ENCODE measurements at regions not wholly inside any gene's neighbourhood (a gene's known extent, or its start where the extent isn't known, plus 50 kb on each side); places are given as distances from the start of the nearest gene placed in this dataset.
"Not testable (repeated sequence)": the region's sequence is repeated elsewhere in the genome, so short reads cannot be mapped to it uniquely, and the experiment has no call there.

DNA sequence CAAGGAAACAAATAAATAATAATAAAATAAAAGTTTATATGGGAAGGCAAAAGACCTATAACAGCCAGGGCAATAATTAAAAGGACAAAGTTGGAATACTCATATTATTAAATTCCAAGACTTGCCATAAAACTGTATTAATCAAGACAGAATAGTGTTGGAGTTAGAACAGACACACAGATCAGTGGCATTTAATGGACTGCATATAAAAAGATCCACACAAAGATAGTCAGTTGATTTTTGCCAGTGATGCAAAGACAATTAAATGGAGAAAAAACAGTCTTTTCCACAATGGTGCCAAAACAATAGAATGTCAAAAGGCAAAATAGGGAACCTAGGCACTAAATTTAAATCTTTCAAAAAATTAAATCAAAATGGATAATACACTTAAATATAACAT lies 587.1 kb upstream of the GRIA3 start:
- H3K27me3 ChIP-seq (replicated peaks): no peaks in the 10 kb centered on the region
- no peaks in the 10 kb centered on the region for H3K4me1 ChIP-seq (replicated peaks)
- no peak overlapping the region for H3K4me3 ChIP-seq
- H3K36me3 ChIP-seq: no peaks in the 10 kb centered on the region
- DNase-seq (ENCODE audit: low read depth in 1 of 2, low spot score in 2 of 2): no peak
- H3K27ac ChIP-seq: no peak overlapping the region
- H3K9me3 ChIP-seq (replicated peaks): no peaks in the 10 kb centered on the region

DNA sequence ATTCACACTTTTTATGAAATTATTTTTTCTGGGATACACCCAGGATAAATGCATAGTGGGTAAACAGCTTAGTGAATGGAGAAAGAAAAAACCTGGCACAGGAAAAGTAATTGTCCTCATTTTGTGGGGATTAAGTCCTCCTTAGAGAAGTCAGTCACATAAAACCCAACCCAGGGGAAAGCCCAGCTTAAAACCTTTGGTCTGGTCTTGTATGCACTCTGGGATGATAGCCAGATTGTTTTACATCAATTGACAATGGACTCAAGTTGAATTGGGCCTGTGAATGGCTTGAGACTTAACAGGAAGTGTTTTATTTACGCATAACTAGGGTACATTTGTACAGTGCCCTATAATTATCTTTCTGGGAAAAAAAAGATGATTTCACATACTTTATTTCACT lies 561.3 kb upstream of the GRIA3 start:
- Histone ChIP-seq H3K27ac (no peak overlapping the region), H3K36me3 (no peaks in the 10 kb centered on the region), H3K9me3 (replicated peaks) (no peaks in the 10 kb centered on the region), H3K27me3 (replicated peaks) (no peaks in the 10 kb centered on the region), H3K4me1 (replicated peaks) (no peaks in the 10 kb centered on the region), H3K4me3 (no peak overlapping the region)
- DNase-seq (ENCODE audit: low read depth in 1 of 2, low spot score in 2 of 2): no peak

DNA sequence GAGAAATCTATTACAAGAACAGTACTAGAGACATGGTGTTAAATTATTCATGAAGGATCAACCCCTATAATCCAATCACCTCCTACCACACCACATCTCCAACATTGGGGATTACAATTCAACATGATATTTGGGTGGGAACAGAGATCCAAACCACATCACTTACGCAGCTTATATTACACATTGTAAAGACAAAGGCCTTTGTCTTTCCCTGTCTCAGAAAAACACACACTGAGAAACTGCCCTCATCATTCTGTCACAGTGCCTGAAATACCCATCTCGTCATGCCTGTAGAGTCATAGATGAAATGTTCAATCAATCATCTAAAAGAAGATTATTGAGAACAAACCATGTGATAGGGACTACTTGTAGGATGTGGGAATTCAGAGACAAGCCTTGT lies 558.8 kb upstream of the GRIA3 start:
- H3K4me3 ChIP-seq: no peak overlapping the region
- H3K9me3 ChIP-seq (replicated peaks): no peaks in the 10 kb centered on the region
- no peaks in the 10 kb centered on the region for H3K4me1 ChIP-seq (replicated peaks)
- no peaks in the 10 kb centered on the region for H3K27me3 ChIP-seq (replicated peaks)
- H3K36me3 ChIP-seq: no peaks in the 10 kb centered on the region
- no peak for DNase-seq (ENCODE audit: low read depth in 1 of 2, low spot score in 2 of 2)
- H3K27ac ChIP-seq: no peak overlapping the region

DNA sequence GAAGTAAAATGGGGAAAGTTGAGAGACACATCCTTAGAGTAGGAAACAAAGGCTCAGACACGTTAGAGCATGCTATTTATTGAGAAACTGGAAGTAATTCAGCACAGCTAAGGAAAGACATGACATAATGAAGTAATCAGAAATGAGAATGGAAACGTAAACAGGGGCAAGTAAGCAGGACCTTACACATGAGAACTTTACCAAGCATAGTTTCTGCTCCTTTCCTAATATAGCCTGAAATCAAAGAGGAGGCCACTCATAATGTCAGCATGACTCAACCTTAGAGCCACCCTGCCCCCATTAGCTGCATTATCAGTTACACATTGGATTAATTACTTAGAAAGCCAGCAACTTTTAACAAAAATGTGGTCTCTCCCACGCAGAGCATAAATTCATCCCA lies 558.3 kb upstream of the GRIA3 start:
- H3K27me3 ChIP-seq (replicated peaks): no peaks in the 10 kb centered on the region
- H3K4me1 ChIP-seq (replicated peaks): no peaks in the 10 kb centered on the region
- H3K36me3 ChIP-seq: no peaks in the 10 kb centered on the region
- H3K9me3 ChIP-seq (replicated peaks): no peaks in the 10 kb centered on the region
- H3K27ac ChIP-seq: no peak overlapping the region
- DNase-seq (ENCODE audit: low read depth in 1 of 2, low spot score in 2 of 2): no peak
- no peak overlapping the region for H3K4me3 ChIP-seq

DNA sequence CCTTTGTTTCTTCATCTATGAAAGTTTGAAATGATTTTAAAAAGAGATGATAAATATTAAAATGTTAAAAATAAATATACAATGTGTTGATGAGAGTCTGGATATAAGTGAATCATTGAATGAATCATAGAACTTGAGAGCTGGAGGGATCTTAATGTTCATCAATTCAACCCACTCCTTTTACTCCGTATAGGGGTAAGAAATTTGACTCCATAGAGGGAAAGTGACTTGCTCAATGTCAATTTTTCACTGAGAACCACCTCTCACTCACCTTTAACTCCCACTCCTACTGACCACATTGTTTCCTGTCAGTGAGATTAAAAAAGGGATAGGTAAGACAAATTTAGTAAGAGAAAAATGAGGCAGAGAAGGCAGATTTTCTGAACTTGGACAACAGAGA lies 557.2 kb upstream of the GRIA3 start:
- Histone ChIP-seq H3K9me3 (replicated peaks) (no peaks in the 10 kb centered on the region), H3K4me1 (replicated peaks) (no peaks in the 10 kb centered on the region), H3K4me3 (no peak overlapping the region), H3K27ac (no peak overlapping the region), H3K27me3 (replicated peaks) (no peaks in the 10 kb centered on the region), H3K36me3 (no peaks in the 10 kb centered on the region)
- no peak for DNase-seq (ENCODE audit: low read depth in 1 of 2, low spot score in 2 of 2)

DNA sequence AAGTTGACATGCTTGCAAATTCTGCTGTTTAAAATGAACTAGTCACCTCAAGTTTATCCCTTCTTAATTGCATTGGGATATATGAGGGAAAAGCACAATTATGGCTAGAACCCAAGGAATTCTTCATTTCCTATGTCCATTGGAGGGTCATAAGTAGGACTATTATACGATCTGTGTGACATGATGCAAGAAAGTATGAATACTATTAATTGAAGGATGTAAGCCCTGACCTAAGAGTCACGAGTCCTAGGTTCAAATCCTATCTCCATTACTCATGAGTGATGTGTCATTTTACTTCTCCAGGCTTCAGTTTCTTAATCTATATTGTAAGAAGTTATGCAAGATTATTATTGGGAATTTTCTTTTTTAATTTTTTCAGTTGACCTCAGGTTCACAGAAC lies 542.9 kb upstream of the GRIA3 start:
- Histone ChIP-seq H3K9me3 (replicated peaks) (no peaks in the 10 kb centered on the region), H3K4me1 (replicated peaks) (no peaks in the 10 kb centered on the region), H3K36me3 (no peaks in the 10 kb centered on the region), H3K27me3 (replicated peaks) (no peaks in the 10 kb centered on the region), H3K4me3 (no peak overlapping the region), H3K27ac (no peak overlapping the region)
- DNase-seq (ENCODE audit: low read depth in 1 of 2, low spot score in 2 of 2): no peak

DNA sequence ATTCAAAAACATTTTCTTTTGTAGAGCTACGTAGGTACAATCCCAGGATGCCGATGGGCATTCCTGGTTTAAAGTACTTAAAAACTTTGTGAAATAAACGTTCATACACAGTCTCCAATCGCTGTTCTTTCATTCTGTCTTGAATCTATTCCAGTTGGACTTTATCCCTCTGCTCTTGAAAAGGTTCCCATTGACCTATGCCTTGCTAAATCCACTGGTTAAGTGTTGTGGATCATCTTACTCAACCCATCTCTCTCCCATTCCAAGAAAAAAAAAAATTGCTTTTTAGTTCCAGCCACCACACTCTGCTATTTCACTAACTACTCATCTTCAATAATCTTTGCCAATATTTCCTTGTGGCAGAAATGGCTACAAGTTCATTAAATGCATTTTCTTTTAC lies 542.3 kb upstream of the GRIA3 start:
- Histone ChIP-seq H3K4me1 (replicated peaks) (no peaks in the 10 kb centered on the region), H3K9me3 (replicated peaks) (no peaks in the 10 kb centered on the region), H3K36me3 (no peaks in the 10 kb centered on the region), H3K27me3 (replicated peaks) (no peaks in the 10 kb centered on the region), H3K27ac (no peak overlapping the region), H3K4me3 (no peak overlapping the region)
- DNase-seq (ENCODE audit: low read depth in 1 of 2, low spot score in 2 of 2): no peak

DNA sequence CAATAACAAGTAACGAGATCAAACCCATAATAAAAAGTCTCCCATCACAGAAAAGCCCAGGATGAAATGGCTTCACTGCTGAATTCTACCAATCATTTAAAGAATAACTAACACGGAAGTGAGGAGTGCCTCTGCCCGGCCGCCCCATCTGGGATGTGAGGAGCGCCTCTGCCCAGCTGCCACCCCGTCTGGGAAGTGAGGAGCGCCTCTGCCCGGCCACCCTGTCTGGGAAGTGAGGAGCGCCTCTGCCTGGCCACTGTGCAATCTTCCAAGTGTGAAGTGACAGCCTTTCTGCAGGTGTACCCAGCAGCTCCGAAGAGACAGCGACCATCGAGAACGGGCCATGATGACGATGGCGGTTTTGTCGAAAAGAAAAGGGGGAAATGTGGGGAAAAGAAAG lies 528.8 kb upstream of the GRIA3 start:
- H3K4me3 ChIP-seq; H3K27ac ChIP-seq; H3K36me3 ChIP-seq; DNase-seq (ENCODE audit: low read depth in 1 of 2, low spot score in 2 of 2); H3K4me1 ChIP-seq (replicated peaks); H3K27me3 ChIP-seq (replicated peaks); H3K9me3 ChIP-seq (replicated peaks): not testable (repeated sequence)

DNA sequence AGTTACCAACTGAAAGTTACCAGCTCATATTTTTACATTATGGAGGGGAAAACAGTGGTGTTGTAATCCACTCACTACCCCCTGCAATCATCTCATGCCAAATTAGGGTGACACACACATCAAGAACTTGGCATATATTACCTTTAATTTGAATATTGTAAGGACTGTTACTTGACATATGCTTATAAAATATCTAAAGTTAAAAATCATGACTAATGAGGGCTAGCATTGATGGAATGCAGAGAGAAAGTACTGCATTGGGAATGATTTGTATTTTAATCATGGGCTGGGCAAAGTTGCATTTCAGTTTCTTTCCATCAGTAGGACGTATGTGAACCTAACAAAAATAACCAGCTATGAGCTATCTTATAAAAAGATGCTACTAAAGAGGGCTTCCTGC lies 517.5 kb upstream of the GRIA3 start:
- Histone ChIP-seq H3K9me3 (replicated peaks) (no peaks in the 10 kb centered on the region), H3K4me1 (replicated peaks) (no peaks in the 10 kb centered on the region), H3K4me3 (no peak overlapping the region), H3K27me3 (replicated peaks) (no peaks in the 10 kb centered on the region), H3K27ac (no peak overlapping the region), H3K36me3 (no peaks in the 10 kb centered on the region)
- no peak for DNase-seq (ENCODE audit: low read depth in 1 of 2, low spot score in 2 of 2)

DNA sequence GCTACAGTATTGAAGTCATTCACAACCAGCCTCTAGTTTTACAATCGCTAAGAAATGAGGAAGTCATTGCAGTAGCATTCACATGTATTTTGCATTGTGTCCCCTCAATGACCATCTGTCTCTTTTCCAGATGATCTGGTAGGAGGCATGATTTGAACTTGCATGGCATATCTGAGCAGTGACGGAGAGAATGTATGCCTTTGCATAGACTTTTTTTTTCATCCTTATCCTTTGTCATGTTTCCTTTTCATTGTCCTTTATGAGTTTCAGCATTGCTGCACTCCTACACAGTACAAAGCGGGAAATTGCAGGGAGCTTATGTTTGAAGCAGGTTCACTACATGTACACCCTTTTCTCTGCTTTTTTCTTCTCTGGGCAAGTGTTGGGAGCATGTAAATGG lies 516.4 kb upstream of the GRIA3 start:
- Histone ChIP-seq H3K4me3 (no peak overlapping the region), H3K9me3 (replicated peaks) (no peaks in the 10 kb centered on the region), H3K27me3 (replicated peaks) (no peaks in the 10 kb centered on the region), H3K36me3 (no peaks in the 10 kb centered on the region), H3K4me1 (replicated peaks) (no peaks in the 10 kb centered on the region), H3K27ac (no peak overlapping the region)
- DNase-seq (ENCODE audit: low read depth in 1 of 2, low spot score in 2 of 2): no peak

DNA sequence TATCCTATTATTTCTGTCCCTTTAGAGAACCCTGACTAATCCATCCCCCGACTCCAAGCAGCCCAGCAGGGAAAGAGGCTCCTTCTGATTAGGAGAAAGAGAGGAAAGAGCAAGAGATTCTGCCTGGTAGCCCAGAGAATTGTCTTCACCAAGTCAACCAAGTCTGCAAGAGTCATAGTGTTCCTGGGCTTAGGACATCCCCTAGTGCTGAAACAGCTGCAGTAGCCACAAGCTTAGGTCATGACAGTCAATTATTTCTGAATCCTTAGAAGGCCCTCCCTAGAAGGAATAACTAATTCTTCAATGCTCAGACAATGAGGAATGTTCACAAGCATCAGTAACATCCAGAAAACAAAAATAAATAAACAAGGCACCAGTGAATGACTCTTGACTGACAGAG lies 480.3 kb upstream of the GRIA3 start:
- Histone ChIP-seq H3K27ac (no peak overlapping the region), H3K27me3 (replicated peaks) (no peaks in the 10 kb centered on the region), H3K36me3 (no peaks in the 10 kb centered on the region), H3K9me3 (replicated peaks) (no peaks in the 10 kb centered on the region), H3K4me1 (replicated peaks) (no peaks in the 10 kb centered on the region), H3K4me3 (no peak overlapping the region)
- no peak for DNase-seq (ENCODE audit: low read depth in 1 of 2, low spot score in 2 of 2)

DNA sequence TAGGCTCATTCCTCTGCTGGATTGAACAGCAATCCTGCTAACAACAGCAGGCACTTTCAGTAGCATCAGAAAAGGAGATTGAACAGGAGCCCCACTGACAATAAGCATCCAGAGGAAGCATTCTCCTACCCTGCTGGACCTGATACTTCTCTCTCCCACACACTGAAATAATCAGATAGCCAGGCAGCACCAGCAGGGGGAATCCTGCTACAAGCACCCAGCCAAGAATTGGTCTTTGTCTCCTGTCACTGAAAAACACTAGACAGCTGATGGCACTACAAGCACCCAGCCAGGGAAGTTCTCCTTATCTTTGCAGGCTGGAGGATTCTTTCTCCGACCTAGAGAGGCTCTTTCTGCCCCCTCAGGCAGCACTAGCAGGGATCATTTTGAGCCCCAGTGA lies 444.3 kb upstream of the GRIA3 start:
- no peaks in the 10 kb centered on the region for H3K36me3 ChIP-seq
- H3K27me3 ChIP-seq (replicated peaks): no peaks in the 10 kb centered on the region
- no peaks in the 10 kb centered on the region for H3K4me1 ChIP-seq (replicated peaks)
- no peak overlapping the region for H3K27ac ChIP-seq
- no peaks in the 10 kb centered on the region for H3K9me3 ChIP-seq (replicated peaks)
- H3K4me3 ChIP-seq: no peak overlapping the region
- DNase-seq (ENCODE audit: low read depth in 1 of 2, low spot score in 2 of 2): no peak

DNA sequence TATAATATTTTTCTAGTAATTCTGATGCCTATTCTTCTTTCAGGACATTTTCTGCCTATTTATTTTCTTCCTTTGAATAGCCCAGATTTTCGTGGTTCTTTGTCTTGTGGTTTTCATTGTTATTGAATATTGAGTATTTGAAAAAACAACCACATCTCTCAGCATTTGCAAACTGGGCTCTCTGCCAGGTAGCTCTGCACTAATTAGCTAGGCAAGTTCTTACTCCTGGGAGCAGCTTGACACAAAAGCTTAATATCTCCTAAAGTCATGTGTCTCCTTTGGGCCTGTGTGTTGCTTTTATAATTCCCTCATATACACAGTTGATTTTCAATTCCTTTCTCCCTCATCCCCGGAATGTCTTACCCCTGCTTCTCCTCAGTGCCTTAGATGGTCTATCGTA lies 413.5 kb upstream of the GRIA3 start:
- no peaks in the 10 kb centered on the region for H3K4me1 ChIP-seq (replicated peaks)
- no peaks in the 10 kb centered on the region for H3K36me3 ChIP-seq
- H3K27ac ChIP-seq: no peak overlapping the region
- H3K4me3 ChIP-seq: no peak overlapping the region
- H3K9me3 ChIP-seq (replicated peaks): no peaks in the 10 kb centered on the region
- no peaks in the 10 kb centered on the region for H3K27me3 ChIP-seq (replicated peaks)
- no peak for DNase-seq (ENCODE audit: low read depth in 1 of 2, low spot score in 2 of 2)

DNA sequence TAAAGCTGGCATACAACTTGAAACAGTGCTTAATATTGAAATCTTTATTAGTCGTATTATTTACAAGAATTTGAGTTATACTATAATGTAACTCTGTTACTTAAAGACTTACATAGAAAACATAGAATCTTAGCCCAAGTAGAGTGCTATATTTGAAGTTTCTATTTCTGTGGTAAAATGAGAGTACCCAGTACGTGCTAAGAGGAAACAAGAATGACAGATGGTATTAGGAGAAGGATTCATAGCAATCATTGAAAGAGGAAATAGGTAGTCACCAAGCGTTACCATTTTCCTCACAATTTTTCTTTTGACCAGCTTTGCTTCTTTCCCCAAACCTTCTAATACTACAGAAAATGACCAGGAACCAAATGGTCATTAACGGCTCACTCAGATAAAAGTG lies 412.1 kb upstream of the GRIA3 start:
- Histone ChIP-seq H3K27me3 (replicated peaks) (no peaks in the 10 kb centered on the region), H3K4me3 (no peak overlapping the region), H3K4me1 (replicated peaks) (no peaks in the 10 kb centered on the region), H3K36me3 (no peaks in the 10 kb centered on the region), H3K9me3 (replicated peaks) (no peaks in the 10 kb centered on the region), H3K27ac (no peak overlapping the region)
- DNase-seq (ENCODE audit: low read depth in 1 of 2, low spot score in 2 of 2): no peak

DNA sequence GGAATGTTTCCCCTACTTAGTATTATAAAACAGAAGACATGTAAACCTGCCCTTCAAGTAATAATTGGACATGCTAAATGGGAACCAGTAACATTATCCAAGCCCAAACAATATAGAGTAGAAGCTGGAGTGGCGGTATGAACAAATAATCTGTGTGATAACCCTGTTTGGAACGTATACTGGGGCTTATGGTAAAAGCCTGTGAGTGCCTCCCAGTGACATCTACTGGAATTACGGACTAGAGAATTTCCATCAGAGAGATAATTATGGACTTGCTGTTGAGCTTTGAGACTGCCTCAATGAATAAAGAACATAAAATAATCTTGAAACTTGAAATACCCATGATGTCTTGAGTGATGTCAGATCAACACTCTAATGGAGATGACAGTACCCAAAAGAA lies 406.3 kb upstream of the GRIA3 start:
- H3K4me1 ChIP-seq (replicated peaks): no peaks in the 10 kb centered on the region
- no peaks in the 10 kb centered on the region for H3K27me3 ChIP-seq (replicated peaks)
- H3K36me3 ChIP-seq: no peaks in the 10 kb centered on the region
- H3K4me3 ChIP-seq: no peak overlapping the region
- H3K27ac ChIP-seq: no peak overlapping the region
- no peak for DNase-seq (ENCODE audit: low read depth in 1 of 2, low spot score in 2 of 2)
- H3K9me3 ChIP-seq (replicated peaks): no peaks in the 10 kb centered on the region

DNA sequence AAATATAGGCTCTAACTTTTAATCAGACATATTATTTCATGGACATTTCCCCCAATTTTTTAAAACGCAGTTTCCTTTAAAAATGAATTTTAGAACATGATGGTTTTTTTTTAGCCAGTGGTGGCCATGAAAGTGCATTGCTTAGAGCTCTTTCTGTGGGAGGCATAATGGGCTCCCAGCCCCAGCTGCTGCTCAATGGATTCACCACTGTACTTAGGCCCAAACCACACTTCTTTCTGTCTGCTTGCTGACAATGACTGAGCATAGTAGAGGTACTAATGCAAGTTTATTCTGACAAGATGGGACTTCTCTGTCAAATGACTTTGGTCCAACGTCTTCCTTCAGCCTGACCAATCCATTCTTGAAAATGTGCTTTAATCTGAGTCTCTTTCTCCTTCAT lies 400.2 kb upstream of the GRIA3 start:
- no peaks in the 10 kb centered on the region for H3K27me3 ChIP-seq (replicated peaks)
- no peak for DNase-seq (ENCODE audit: low read depth in 1 of 2, low spot score in 2 of 2)
- H3K4me1 ChIP-seq (replicated peaks): no peaks in the 10 kb centered on the region
- no peaks in the 10 kb centered on the region for H3K9me3 ChIP-seq (replicated peaks)
- H3K27ac ChIP-seq: no peak overlapping the region
- H3K36me3 ChIP-seq: no peaks in the 10 kb centered on the region
- H3K4me3 ChIP-seq: no peak overlapping the region
